ENCODE measurements at regions not wholly inside any gene's neighbourhood (a gene's known extent, or its start where the extent isn't known, plus 50 kb on each side); places are given as distances from the start of the nearest gene placed in this dataset.
A peak's percentile ranks its signal among the peaks of the same experiment; 100 is the strongest.

DNA sequence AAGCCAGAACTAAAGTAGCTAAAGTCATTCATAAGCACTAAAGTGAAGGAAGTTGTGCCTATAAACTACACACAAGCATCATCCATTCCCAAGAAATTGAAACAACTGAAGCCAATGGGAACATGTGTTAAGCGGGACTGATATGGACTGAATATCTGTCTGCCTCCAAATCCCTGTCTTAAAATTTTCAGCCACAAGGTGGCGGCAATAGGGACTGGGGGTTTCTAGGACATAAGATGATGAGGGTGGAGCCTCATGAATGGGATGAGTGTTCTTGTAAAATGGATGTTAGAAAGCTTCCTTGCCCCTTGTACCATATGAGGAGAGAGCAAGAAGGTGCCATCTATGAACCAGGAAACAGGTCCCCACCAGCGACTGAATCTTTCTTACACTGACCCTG, 1317.5 kb downstream of the CDY2B start:
- no peaks in the 10 kb centered on the region for H3K27me3 ChIP-seq (replicated peaks in 1 of 4; ENCODE audit: control insufficient read depth in 3 of 4, extremely low read depth in 1 of 4, insufficient read depth in 3 of 4, low read length in 3 of 4)
- no peak overlapping the region for H2BK20ac ChIP-seq (ENCODE audit: low read length)
- H3K4me2 ChIP-seq (ENCODE audit: insufficient read depth in 1 of 2, low read depth in 2 of 2, low read length in 2 of 2): no peak overlapping the region
- H3K9ac ChIP-seq (replicated peaks in 1 of 4; ENCODE audit: extremely low read depth in 1 of 4, low read depth in 3 of 4, low read length in 3 of 4): no peak overlapping the region
- no peaks in the 10 kb centered on the region for H3K4me1 ChIP-seq (replicated peaks in 1 of 4; ENCODE audit: control insufficient read depth in 3 of 4, insufficient read depth in 4 of 4, low read length in 3 of 4)
- no peak overlapping the region for H3K23ac ChIP-seq (ENCODE audit: insufficient read length)
- no peak overlapping the region for H4K91ac ChIP-seq (replicated peaks; ENCODE audit: insufficient read length, low read length)
- no peaks in the 10 kb centered on the region for H3K79me2 ChIP-seq (ENCODE audit: control insufficient read depth in 1 of 2, insufficient read depth in 2 of 2, low read length in 2 of 2)
- POLR2A ChIA-PET (ENCODE audit: partially characterized antibody): no interaction called here
- no peak overlapping the region for H3K14ac ChIP-seq (ENCODE audit: insufficient read length)
- no peak overlapping the region for H2AK5ac ChIP-seq (ENCODE audit: low read depth, low read length)
- H3K4me3 ChIP-seq (ENCODE audit: extremely low read depth in 1 of 4, insufficient read depth in 2 of 4, low read depth in 3 of 4, low read length in 4 of 4): no peak overlapping the region
- no peak overlapping the region for H4K8ac ChIP-seq (ENCODE audit: extremely low read depth, insufficient read depth, low read length)
- H2BK120ac ChIP-seq (replicated peaks; ENCODE audit: low read depth, low read length): no peak overlapping the region
- H3K4ac ChIP-seq (replicated peaks; ENCODE audit: insufficient read length, low read depth, low read length): no peak overlapping the region
- no peaks in the 10 kb centered on the region for H4K20me1 ChIP-seq (replicated peaks in 1 of 2; ENCODE audit: control insufficient read depth in 1 of 2, insufficient read depth in 2 of 2, low read length in 2 of 2)
- H3K56ac ChIP-seq (replicated peaks; ENCODE audit: insufficient read length, low read depth, low read length): no peak overlapping the region
- no peak overlapping the region for H2BK15ac ChIP-seq (ENCODE audit: low read length)
- 59% methylated on average over 3 of the region's 3 CpGs; no CpG with 5 or more reads in 1 of the 2 experiments for WGBS, 2 experiments (ENCODE audit: extremely low coverage in 1 of 2, insufficient coverage in 1 of 2, insufficient read length in 1 of 2, insufficient replicate concordance in 2 of 2, low coverage in 1 of 2, low lambda C conversion rate in 2 of 2, missing lambda C conversion rate in 1 of 2)
- no peaks in the 10 kb centered on the region for H3K36me3 ChIP-seq (ENCODE audit: control insufficient read depth in 2 of 4, insufficient read depth in 4 of 4, low read length in 3 of 4)
- TF ChIP-seq, protein P1, sequence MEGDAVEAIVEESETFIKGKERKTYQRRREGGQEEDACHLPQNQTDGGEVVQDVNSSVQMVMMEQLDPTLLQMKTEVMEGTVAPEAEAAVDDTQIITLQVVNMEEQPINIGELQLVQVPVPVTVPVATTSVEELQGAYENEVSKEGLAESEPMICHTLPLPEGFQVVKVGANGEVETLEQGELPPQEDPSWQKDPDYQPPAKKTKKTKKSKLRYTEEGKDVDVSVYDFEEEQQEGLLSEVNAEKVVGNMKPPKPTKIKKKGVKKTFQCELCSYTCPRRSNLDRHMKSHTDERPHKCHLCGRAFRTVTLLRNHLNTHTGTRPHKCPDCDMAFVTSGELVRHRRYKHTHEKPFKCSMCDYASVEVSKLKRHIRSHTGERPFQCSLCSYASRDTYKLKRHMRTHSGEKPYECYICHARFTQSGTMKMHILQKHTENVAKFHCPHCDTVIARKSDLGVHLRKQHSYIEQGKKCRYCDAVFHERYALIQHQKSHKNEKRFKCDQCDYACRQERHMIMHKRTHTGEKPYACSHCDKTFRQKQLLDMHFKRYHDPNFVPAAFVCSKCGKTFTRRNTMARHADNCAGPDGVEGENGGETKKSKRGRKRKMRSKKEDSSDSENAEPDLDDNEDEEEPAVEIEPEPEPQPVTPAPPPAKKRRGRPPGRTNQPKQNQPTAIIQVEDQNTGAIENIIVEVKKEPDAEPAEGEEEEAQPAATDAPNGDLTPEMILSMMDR (IDR thresholded peaks at IDR 0.05; ENCODE audit: control extremely low read depth in 1 of 3, insufficient read depth in 1 of 3, low read depth in 1 of 3, low read length in 3 of 3): peak in 1 of 3 experiments; percentile 50; a peak in 2 of 4 replicates
- peak; percentile 49 to 61 for TF ChIP-seq RAD21 (IDR thresholded peaks at IDR 0.05 in 1 of 2, conservative IDR thresholded peaks at IDR 0.05 in 1 of 2; ENCODE audit: low read depth in 2 of 2, low read length in 2 of 2)
- no peak for TF ChIP-seq HDAC6 (IDR thresholded peaks at IDR 0.05; ENCODE audit: low read depth, low read length)
- no peak for TF ChIP-seq SP2 (IDR thresholded peaks at IDR 0.05; ENCODE audit: low read length)
- no peak for TF ChIP-seq KDM5A (IDR thresholded peaks at IDR 0.05; ENCODE audit: low read length)
- no peak for TF ChIP-seq MAFK (IDR thresholded peaks at IDR 0.05; ENCODE audit: low read depth, low read length)
- DNase-seq (ENCODE audit: low read depth in 1 of 2, low spot score in 2 of 2) (peak; percentile 3 to 58), FAIRE-seq (peak; percentile 52)
- H3K9me3 ChIP-seq (ENCODE audit: insufficient read depth in 2 of 2, low read depth in 1 of 2, low read length in 1 of 2): no peaks in the 10 kb centered on the region
- no peak overlapping the region for H2BK5ac ChIP-seq (ENCODE audit: low read depth, low read length)
- CTCF ChIA-PET (ENCODE audit: partially characterized antibody): interaction anchor here (0.6 to 1.7 kb wide), 4 partner anchors 12 to 376 kb away, joined by 3 to 5 read pairs (median 3); no protein-coding TSS in a partner anchor
- no peaks in the 10 kb centered on the region for H3K23me2 ChIP-seq (ENCODE audit: low read depth, low read length)
- no peaks in the 10 kb centered on the region for H3K79me1 ChIP-seq (ENCODE audit: low read depth, low read length)
- H2AFZ ChIP-seq (ENCODE audit: low read length): no peak overlapping the region
- H3K27ac ChIP-seq (ENCODE audit: low read depth, low read length): no peak overlapping the region
- H3K18ac ChIP-seq (ENCODE audit: extremely low read depth, low read length): no peak overlapping the region
- no peak overlapping the region for H4K5ac ChIP-seq (ENCODE audit: insufficient read length, low read depth, low read length)
- no peak overlapping the region for H2BK12ac ChIP-seq (ENCODE audit: low read depth, low read length)
